ENCODE measurements at regions not wholly inside any gene's neighbourhood (a gene's known extent, or its start where the extent isn't known, plus 50 kb on each side); places are given as distances from the start of the nearest gene placed in this dataset.

GRCh38 chr14:56715938-56716337 is 94.3 kb downstream of the OTX2 start:
- no peak overlapping the region for H3K4me3 ChIP-seq (ENCODE audit: low read depth in 1 of 2, low read length in 2 of 2)
- no peak for ATAC-seq (ENCODE audit: insufficient read depth, low read depth)
- H3K9me3 ChIP-seq (ENCODE audit: insufficient read depth, low read length, severe bottlenecking) = no peaks in the 10 kb centered on the region
- H3K4me1 ChIP-seq (ENCODE audit: insufficient read depth, low read length) = no peaks in the 10 kb centered on the region
- H3K27me3 ChIP-seq (ENCODE audit: insufficient read depth, low read length, poor library complexity) = peaks cover 7% of the 10 kb centered on the region
- no peaks in the 10 kb centered on the region for H3K36me3 ChIP-seq (ENCODE audit: insufficient read depth, low read length)
- H3K4me2 ChIP-seq (ENCODE audit: insufficient read depth, low read length) = no peak overlapping the region
- H2AFZ ChIP-seq (ENCODE audit: low read depth, low read length) = no peak overlapping the region
- TF ChIP-seq, protein P1, sequence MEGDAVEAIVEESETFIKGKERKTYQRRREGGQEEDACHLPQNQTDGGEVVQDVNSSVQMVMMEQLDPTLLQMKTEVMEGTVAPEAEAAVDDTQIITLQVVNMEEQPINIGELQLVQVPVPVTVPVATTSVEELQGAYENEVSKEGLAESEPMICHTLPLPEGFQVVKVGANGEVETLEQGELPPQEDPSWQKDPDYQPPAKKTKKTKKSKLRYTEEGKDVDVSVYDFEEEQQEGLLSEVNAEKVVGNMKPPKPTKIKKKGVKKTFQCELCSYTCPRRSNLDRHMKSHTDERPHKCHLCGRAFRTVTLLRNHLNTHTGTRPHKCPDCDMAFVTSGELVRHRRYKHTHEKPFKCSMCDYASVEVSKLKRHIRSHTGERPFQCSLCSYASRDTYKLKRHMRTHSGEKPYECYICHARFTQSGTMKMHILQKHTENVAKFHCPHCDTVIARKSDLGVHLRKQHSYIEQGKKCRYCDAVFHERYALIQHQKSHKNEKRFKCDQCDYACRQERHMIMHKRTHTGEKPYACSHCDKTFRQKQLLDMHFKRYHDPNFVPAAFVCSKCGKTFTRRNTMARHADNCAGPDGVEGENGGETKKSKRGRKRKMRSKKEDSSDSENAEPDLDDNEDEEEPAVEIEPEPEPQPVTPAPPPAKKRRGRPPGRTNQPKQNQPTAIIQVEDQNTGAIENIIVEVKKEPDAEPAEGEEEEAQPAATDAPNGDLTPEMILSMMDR (IDR thresholded peaks at IDR 0.05; ENCODE audit: borderline replicate concordance, extremely low read depth, low read length, poor library complexity, severe bottlenecking) = peak; percentile 15
- TF ChIP-seq EZH2 (IDR thresholded peaks at IDR 0.05; ENCODE audit: borderline replicate concordance, low read depth, low read length, severe bottlenecking) = no peak
- DNase-seq = no peak
- no peaks in the 10 kb centered on the region for H3K79me2 ChIP-seq (ENCODE audit: insufficient read depth, low read length)
- no peak overlapping the region for H3K27ac ChIP-seq (ENCODE audit: low read length)
- H4K20me1 ChIP-seq (ENCODE audit: insufficient read depth, low read length) = no peaks in the 10 kb centered on the region; the same call in 1 of the 2 replicates
- no peak overlapping the region for H3K9ac ChIP-seq (ENCODE audit: low read depth, low read length)

- peaks cover 16% of the 10 kb centered on the region for H3K27me3 ChIP-seq (ENCODE audit: insufficient read depth, low read length, poor library complexity)
- DNase-seq = no peak
- no peak overlapping the region for H3K9ac ChIP-seq (ENCODE audit: low read depth, low read length)
- no peak overlapping the region for H3K27ac ChIP-seq (ENCODE audit: low read length)
- H3K4me3 ChIP-seq (ENCODE audit: low read depth in 1 of 2, low read length in 2 of 2) = no peak overlapping the region
- ATAC-seq (ENCODE audit: insufficient read depth, low read depth) = no peak
- no peaks in the 10 kb centered on the region for H3K9me3 ChIP-seq (ENCODE audit: insufficient read depth, low read length, severe bottlenecking)
- no peaks in the 10 kb centered on the region for H3K4me1 ChIP-seq (ENCODE audit: insufficient read depth, low read length)
- TF ChIP-seq EZH2 (IDR thresholded peaks at IDR 0.05; ENCODE audit: borderline replicate concordance, low read depth, low read length, severe bottlenecking) = no peak
- TF ChIP-seq, protein P1 (IDR thresholded peaks at IDR 0.05; ENCODE audit: borderline replicate concordance, extremely low read depth, low read length, poor library complexity, severe bottlenecking) = no peak
- H2AFZ ChIP-seq (ENCODE audit: low read depth, low read length) = no peak overlapping the region
- H3K36me3 ChIP-seq (ENCODE audit: insufficient read depth, low read length) = no peaks in the 10 kb centered on the region
- no peaks in the 10 kb centered on the region for H4K20me1 ChIP-seq (ENCODE audit: insufficient read depth, low read length)
- H3K4me2 ChIP-seq (ENCODE audit: insufficient read depth, low read length) = no peak overlapping the region
- no peaks in the 10 kb centered on the region for H3K79me2 ChIP-seq (ENCODE audit: insufficient read depth, low read length)
These were observed 101.1 kb downstream of the OTX2 start for GRCh38 chr14:56709201-56709600.

DNA sequence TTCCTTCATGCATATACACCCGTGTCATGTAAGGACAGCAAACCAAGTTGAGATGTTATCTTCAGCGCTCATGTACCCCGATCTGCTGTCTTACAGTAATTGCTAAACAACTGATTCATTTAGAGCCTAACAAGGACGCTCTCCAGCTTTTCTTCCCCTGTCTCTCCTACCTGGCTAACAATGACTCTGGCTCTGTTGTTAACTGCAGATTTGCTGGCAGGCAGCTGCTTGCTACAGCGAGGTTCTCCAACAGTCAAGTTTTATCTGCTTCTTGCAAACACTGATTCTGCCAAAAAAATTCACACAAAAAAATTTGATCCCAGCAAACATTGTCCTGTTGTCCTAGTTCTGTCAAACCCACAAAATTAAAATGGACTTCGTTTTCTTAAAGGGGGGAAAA is 101.6 kb downstream of the OTX2 start:
- no peak overlapping the region for H3K4me2 ChIP-seq (ENCODE audit: insufficient read depth, low read length)

More for the DNA sequence above, 101.6 kb downstream of the OTX2 start:
- DNase-seq = no peak
- no peak for ATAC-seq (ENCODE audit: insufficient read depth, low read depth)
- H3K27ac ChIP-seq (ENCODE audit: low read length) = no peak overlapping the region
- H3K9ac ChIP-seq (ENCODE audit: low read depth, low read length) = no peak overlapping the region
- H3K4me3 ChIP-seq (ENCODE audit: low read depth in 1 of 2, low read length in 2 of 2) = no peak overlapping the region
- no peaks in the 10 kb centered on the region for H3K9me3 ChIP-seq (ENCODE audit: insufficient read depth, low read length, severe bottlenecking)
- no peaks in the 10 kb centered on the region for H3K79me2 ChIP-seq (ENCODE audit: insufficient read depth, low read length)
- H3K36me3 ChIP-seq (ENCODE audit: insufficient read depth, low read length) = no peaks in the 10 kb centered on the region
- no peak overlapping the region for H2AFZ ChIP-seq (ENCODE audit: low read depth, low read length)
- no peaks in the 10 kb centered on the region for H3K4me1 ChIP-seq (ENCODE audit: insufficient read depth, low read length)
- H3K27me3 ChIP-seq (ENCODE audit: insufficient read depth, low read length, poor library complexity) = peaks cover 16% of the 10 kb centered on the region
- no peaks in the 10 kb centered on the region for H4K20me1 ChIP-seq (ENCODE audit: insufficient read depth, low read length)
- no peak for TF ChIP-seq EZH2 (IDR thresholded peaks at IDR 0.05; ENCODE audit: borderline replicate concordance, low read depth, low read length, severe bottlenecking)
- TF ChIP-seq, protein P1 (IDR thresholded peaks at IDR 0.05; ENCODE audit: borderline replicate concordance, extremely low read depth, low read length, poor library complexity, severe bottlenecking) = no peak
